Esophagus squamous epithelium (tissue), 5 donors: ENCODE measurements at regions not wholly inside any gene's neighbourhood (a gene's known extent, or its start where the extent isn't known, plus 50 kb on each side); places are given as distances from the start of the nearest gene placed in this dataset.
"Not testable (repeated sequence)": the region's sequence is repeated elsewhere in the genome, so short reads cannot be mapped to it uniquely, and the experiment has no call there.

Source experiments
- DNase-seq: peaks from one replicate; lab custom pipeline; 2025; lab: John Stamatoyannopoulos, UW
- H3K27ac ChIP-seq, 4 donors: fragments of 200-600 bp; sonication (generic); one replicate each; pipeline ENCODE4 v1.5.1; 2016 to 2019; ENCODE audit warnings: mild to moderate bottlenecking in 1 of 4
- H3K27me3 ChIP-seq, 4 donors: fragments of 200-600 bp; sonication (generic); 1 replicate in 3 of 4; 2 replicates in 1 of 4; pipeline versions ENCODE4 v1.5.1 to v1.6.0; 2017 to 2021; ENCODE audit warnings: antibody characterized with exemption in 1 of 4
- H3K36me3 ChIP-seq, 3 donors: fragments of 200-600 bp; sonication (generic); one replicate each; pipeline ENCODE4 v1.5.1; 2016 to 2019
- H3K4me1 ChIP-seq, 3 donors: fragments of 200-600 bp; sonication (generic); one replicate each; pipeline ENCODE4 v1.5.1; 2017 to 2019
- H3K4me3 ChIP-seq, 4 donors: fragments of 200-600 bp; sonication (generic); 1 replicate in 3 of 4; 2 replicates in 1 of 4; pipeline ENCODE4 v1.5.1; 2016 to 2019; ENCODE audit warnings: mild to moderate bottlenecking in 2 of 4, moderate library complexity in 1 of 4
- H3K9me3 ChIP-seq, 3 donors: fragments of 200-600 bp; sonication (generic); one replicate each; pipeline ENCODE4 v1.5.1; 2016 to 2019
- CTCF ChIP-seq, 6 experiments: fragments of 450-650 bp in 4 of 6; fragments of 200-600 bp in 2 of 6; sonication (generic) in 2 of 6; IDR thresholded peaks; one replicate each; pipeline ENCODE4 v1.5.1; 2016 to 2019; ENCODE audit warnings: antibody characterized with exemption in 6 of 6, mild to moderate bottlenecking in 4 of 6, moderate library complexity in 4 of 6
- POLR2A ChIP-seq, 4 donors: fragments of 450-650 bp; IDR thresholded peaks; one replicate each; pipeline ENCODE4 v1.6.1; 2017; ENCODE audit warnings: antibody characterized with exemption in 4 of 4, mild to moderate bottlenecking in 4 of 4, moderate library complexity in 3 of 4
- WGBS, 2 donors: methylation state at CpG; one replicate each; pipeline ENCODE4 v1.1.5; 2018; 5-methylcytosine and 5-hydroxymethylcytosine counted together
- intact Hi-C: fragments of 100-400 bp; cut with DNase I; formaldehyde crosslinking; loops from one replicate; pipeline ENCODE4 v1.15.0; 2022
- donor health status: DM: yes; HTN: yes; CAD: no.

GRCh38 chr11:33978376-33978775, 73.2 kb upstream of the CAPRIN1 start:
- no peak for DNase-seq
- Histone ChIP-seq H3K36me3 (no peaks in the 10 kb centered on the region), H3K4me3 (no peak overlapping the region), H3K27me3 (peaks cover 0 to 33% (median 0%) of the 10 kb centered on the region in 4 donors), H3K27ac (no peak overlapping the region), H3K9me3 (no peaks in the 10 kb centered on the region), H3K4me1 (peaks cover 0 to 5% (median 0%) of the 10 kb centered on the region in 3 donors)
- WGBS, 2 donors = 65 to 92% methylated on average over 4 to 6 of the region's 6 CpGs
- intact Hi-C loops = no loop called here
- TF ChIP-seq POLR2A (IDR thresholded peaks at IDR 0.05) = no peak
- TF ChIP-seq CTCF (IDR thresholded peaks at IDR 0.05) = no peak

GRCh38 chr11:33977676-33978075, 73.9 kb upstream of the CAPRIN1 start:
- Histone ChIP-seq H3K36me3 (no peaks in the 10 kb centered on the region), H3K4me1 (peaks cover 0 to 5% (median 0%) of the 10 kb centered on the region in 3 donors), H3K4me3 (no peak overlapping the region), H3K27me3 (peaks cover 0 to 33% (median 0%) of the 10 kb centered on the region in 4 donors), H3K9me3 (no peaks in the 10 kb centered on the region), H3K27ac (no peak overlapping the region)
- DNase-seq = no peak
- TF ChIP-seq CTCF (IDR thresholded peaks at IDR 0.05) (no peak), POLR2A (IDR thresholded peaks at IDR 0.05) (no peak)
- WGBS, 2 donors = 60 to 93% methylated on average over 1 to 4 of the region's 4 CpGs
- intact Hi-C loops = no loop called here

GRCh38 chr11:33976495-33977199, 74.9 kb upstream of the CAPRIN1 start:
- WGBS, 2 donors = 73 to 81% methylated on average over 6 to 7 of the region's 7 CpGs
- H3K27ac ChIP-seq = no peak overlapping the region
- peaks cover 0 to 5% (median 0%) of the 10 kb centered on the region in 3 donors for H3K4me1 ChIP-seq
- no peaks in the 10 kb centered on the region for H3K36me3 ChIP-seq
- no peak for TF ChIP-seq POLR2A (IDR thresholded peaks at IDR 0.05)
- no peak for DNase-seq
- H3K9me3 ChIP-seq = no peaks in the 10 kb centered on the region
- intact Hi-C loops = no loop called here
- H3K4me3 ChIP-seq = no peak overlapping the region
- H3K27me3 ChIP-seq = peaks cover 0 to 33% (median 0%) of the 10 kb centered on the region in 4 donors

- no peaks in the 10 kb centered on the region for H3K9me3 ChIP-seq
- TF ChIP-seq CTCF (IDR thresholded peaks at IDR 0.05) (no peak), POLR2A (IDR thresholded peaks at IDR 0.05) (no peak)
Measured at GRCh38 chr11:33974804-33975203, 76.7 kb upstream of the CAPRIN1 start.

GRCh38 chr11:33971530-33971929, 79.7 kb upstream of the LMO2 start:
- intact Hi-C loops = loop anchor here (2.0 kb wide), 1 partner anchor 115 kb away; no protein-coding TSS in a partner anchor
- H3K27me3 ChIP-seq, H3K9me3 ChIP-seq, DNase-seq, H3K4me1 ChIP-seq, H3K4me3 ChIP-seq, H3K36me3 ChIP-seq, H3K27ac ChIP-seq: not testable (repeated sequence)
- WGBS, 2 donors = 51 to 70% methylated on average over 5 to 12 of the region's 12 CpGs

More at GRCh38 chr11:33974804-33975203, 76.7 kb upstream of the CAPRIN1 start:
- Histone ChIP-seq H3K27me3 (peaks cover 0 to 24% (median 0%) of the 10 kb centered on the region in 4 donors), H3K4me1 (peaks cover 0 to 4% (median 0%) of the 10 kb centered on the region in 3 donors), H3K27ac (no peak overlapping the region), H3K4me3 (no peak overlapping the region), H3K36me3 (no peaks in the 10 kb centered on the region)
- WGBS, 2 donors = 66 to 69% methylated on average over 4 of the region's 4 CpGs
- DNase-seq = no peak
- intact Hi-C loops = no loop called here

GRCh38 chr11:33970984-33971466, 79.1 kb upstream of the LMO2 start:
- Histone ChIP-seq H3K27ac (no peak overlapping the region), H3K9me3 (no peaks in the 10 kb centered on the region), H3K4me1 (peaks cover 0 to 4% (median 0%) of the 10 kb centered on the region in 3 donors), H3K4me3 (no peak overlapping the region), H3K36me3 (no peaks in the 10 kb centered on the region), H3K27me3 (peaks cover 0 to 6% (median 0%) of the 10 kb centered on the region in 4 donors)
- WGBS, 2 donors = 14% methylated on average over 8 of the region's 8 CpGs
- intact Hi-C loops = loop anchor here (2.0 kb wide), 1 partner anchor 114 kb away; no protein-coding TSS in a partner anchor
- no peak for TF ChIP-seq POLR2A (IDR thresholded peaks at IDR 0.05)
- TF ChIP-seq CTCF (IDR thresholded peaks at IDR 0.05) = peak in 5 of 6 experiments; percentile 63 to 76 (median 74)
- DNase-seq = no peak
